Pancreas (tissue), 10 donors: ENCODE measurements at regions not wholly inside any gene's neighbourhood (a gene's known extent, or its start where the extent isn't known, plus 50 kb on each side); places are given as distances from the start of the nearest gene placed in this dataset.
"Not testable (repeated sequence)": the region's sequence is repeated elsewhere in the genome, so short reads cannot be mapped to it uniquely, and the experiment has no call there.

ENCODE experiments used
- ATAC-seq, 4 donors: fragments of 200-7000 bp; cut with Tn5 transposase; one replicate each; pipeline versions ENCODE4 v1.8.0 to v1.9.1; 2020; ENCODE audit warnings: mild to moderate bottlenecking in 4 of 4, moderate library complexity in 4 of 4
- DNase-seq, 6 donors: peaks; one replicate each; pipeline ENCODE4 v3.0.0-alpha.2; 2020
- FAIRE-seq: peaks from 2 replicates; lab custom pipeline; 2012; peaks lifted over from hg19 to GRCh38; lab: Jason Lieb, UNC
- H3K27ac ChIP-seq, 4 donors: fragments of 200-600 bp; sonication (generic); 1 replicate in 3 of 4; 2 replicates in 1 of 4; pipeline versions ENCODE4 v1.5.0 to v1.8.0; 2020
- H3K27me3 ChIP-seq, 4 donors: fragments of 200-600 bp; one replicate each; pipeline ENCODE4 v1.8.0; 2021
- H3K36me3 ChIP-seq, 3 donors: fragments of 200-600 bp; sonication (generic) in 1 of 3; one replicate each; pipeline versions ENCODE4 v1.5.0 to v1.8.0; 2020 to 2021
- H3K4me1 ChIP-seq, 3 donors: fragments of 200-600 bp; one replicate each; pipeline ENCODE4 v1.8.0; 2021
- H3K4me3 ChIP-seq, 4 donors: fragments of 200-600 bp; sonication (generic) in 2 of 4; one replicate each; pipeline versions ENCODE4 v1.5.0 to v1.8.0; 2020 to 2021
- H3K9me3 ChIP-seq, 4 donors: fragments of 200-600 bp; one replicate each; pipeline ENCODE4 v1.8.0; 2021
- WGBS, 2 donors: extraction: QIAGEN DNeasy Blood & Tissue Kit; methylation state at CpG; one replicate each; pipeline ENCODE4 v1.1.7; 2013; 5-methylcytosine and 5-hydroxymethylcytosine counted together
- intact Hi-C, 3 donors: fragments of 100-400 bp; cut with DNase I; formaldehyde crosslinking; loops; one replicate each; pipeline versions ENCODE4 v1.11.1 to v1.14.2; 2022
- TF ChIP-seq, protein P1 (sequence below), 4 donors: fragments of 200-600 bp; sonication (generic) in 3 of 4; IDR thresholded peaks; one replicate each; pipeline versions ENCODE4 v1.5.0 to v1.8.0; 2021; ENCODE audit warnings: antibody characterized with exemption in 4 of 4
- donor health status: healthy with polysubstance abuse.
- donor health status: DM: no; HTN: no; CAD: no; lungs with moderate emphysema.
- donor health status: DM: no; HTN: no; CAD: no.
- donor health status: control.
- donor health status: control.
- donor health status: Bipolar disorder and iron deficiency.
- donor health status: DM: yes; HTN: yes; CAD: no.
- donor health status: DM: no; HTN: no; CAD: no.
- donor health status: DM: no; HTN: no; CAD: no.
- donor health status: DM: yes; HTN: yes; CAD: no.

- intact Hi-C loops, result no loop called here
- WGBS, 2 donors, result 95 to 97% methylated on average over 4 of the region's 4 CpGs
- ATAC-seq (no peak), DNase-seq (no peak), FAIRE-seq (no peak)
- H3K9me3 ChIP-seq, result no peaks in the 10 kb centered on the region
- no peak overlapping the region for H3K4me3 ChIP-seq
- no peak overlapping the region for H3K27ac ChIP-seq
- TF ChIP-seq, protein P1, sequence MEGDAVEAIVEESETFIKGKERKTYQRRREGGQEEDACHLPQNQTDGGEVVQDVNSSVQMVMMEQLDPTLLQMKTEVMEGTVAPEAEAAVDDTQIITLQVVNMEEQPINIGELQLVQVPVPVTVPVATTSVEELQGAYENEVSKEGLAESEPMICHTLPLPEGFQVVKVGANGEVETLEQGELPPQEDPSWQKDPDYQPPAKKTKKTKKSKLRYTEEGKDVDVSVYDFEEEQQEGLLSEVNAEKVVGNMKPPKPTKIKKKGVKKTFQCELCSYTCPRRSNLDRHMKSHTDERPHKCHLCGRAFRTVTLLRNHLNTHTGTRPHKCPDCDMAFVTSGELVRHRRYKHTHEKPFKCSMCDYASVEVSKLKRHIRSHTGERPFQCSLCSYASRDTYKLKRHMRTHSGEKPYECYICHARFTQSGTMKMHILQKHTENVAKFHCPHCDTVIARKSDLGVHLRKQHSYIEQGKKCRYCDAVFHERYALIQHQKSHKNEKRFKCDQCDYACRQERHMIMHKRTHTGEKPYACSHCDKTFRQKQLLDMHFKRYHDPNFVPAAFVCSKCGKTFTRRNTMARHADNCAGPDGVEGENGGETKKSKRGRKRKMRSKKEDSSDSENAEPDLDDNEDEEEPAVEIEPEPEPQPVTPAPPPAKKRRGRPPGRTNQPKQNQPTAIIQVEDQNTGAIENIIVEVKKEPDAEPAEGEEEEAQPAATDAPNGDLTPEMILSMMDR (IDR thresholded peaks at IDR 0.05), result no peak
- H3K4me1 ChIP-seq, result peaks cover 0 to 30% (median 13%) of the 10 kb centered on the region in 3 donors
- no peaks in the 10 kb centered on the region for H3K27me3 ChIP-seq
- peaks cover 0 to 31% (median 4%) of the 10 kb centered on the region in 3 donors for H3K36me3 ChIP-seq
Measured at GRCh38 chr1:184821658-184822057, 67.0 kb upstream of the EDEM3 start.

DNA sequence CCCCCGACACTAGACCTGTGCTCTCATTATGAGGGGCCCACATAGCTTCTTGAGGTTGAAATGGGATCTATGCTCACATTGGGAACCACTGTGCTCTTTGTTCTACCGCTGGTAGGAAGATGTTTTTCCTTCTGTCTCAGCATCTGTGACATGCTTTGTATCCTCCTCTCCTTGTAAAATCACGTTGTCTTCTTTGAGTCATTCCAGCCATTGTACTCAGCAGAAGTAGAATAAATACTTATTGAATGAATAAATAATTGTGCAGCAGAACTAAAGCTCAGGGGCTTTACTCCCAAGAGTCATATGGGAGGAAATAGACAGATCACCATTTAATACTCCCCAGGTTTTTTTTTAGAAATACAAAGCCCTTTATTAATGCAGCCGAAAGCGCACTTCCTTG, 66.3 kb upstream of the EDEM3 start:
- peaks cover 0 to 31% (median 4%) of the 10 kb centered on the region in 3 donors for H3K36me3 ChIP-seq
- 90 to 92% methylated on average over 5 of the region's 5 CpGs for WGBS, 2 donors

DNA sequence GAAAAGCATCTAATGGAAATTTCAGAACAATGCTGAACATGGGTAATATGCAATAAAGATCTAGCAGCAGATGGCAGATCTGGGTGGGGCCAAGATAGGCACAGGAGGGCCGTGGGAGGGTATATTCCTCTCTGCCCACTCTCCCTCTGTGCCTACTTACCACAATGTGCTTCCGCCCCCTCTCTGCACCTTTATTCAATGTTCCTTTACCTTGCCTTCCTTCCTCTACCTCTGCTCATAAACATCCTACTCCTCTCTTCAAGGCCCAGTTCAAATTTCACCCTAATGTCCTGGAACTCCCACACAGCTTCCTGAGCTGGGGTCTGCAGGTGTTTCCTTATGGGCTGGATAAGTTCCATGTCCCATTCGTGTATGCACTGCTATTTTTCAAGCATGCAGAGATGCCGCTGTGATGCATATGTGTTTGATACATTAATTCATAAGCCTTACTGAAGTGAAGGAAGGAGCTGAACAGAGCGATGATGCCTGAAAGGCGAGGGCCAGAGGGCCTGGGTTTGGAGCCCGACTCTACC, 65.6 kb upstream of the EDEM3 start:
- no peak for DNase-seq
- Histone ChIP-seq H3K4me1 (peaks cover 0 to 17% (median 11%) of the 10 kb centered on the region in 3 donors), H3K27me3 (no peaks in the 10 kb centered on the region), H3K4me3 (no peak overlapping the region), H3K27ac (no peak overlapping the region), H3K9me3 (no peaks in the 10 kb centered on the region), H3K36me3 (peaks cover 0 to 31% (median 4%) of the 10 kb centered on the region in 3 donors)
- TF ChIP-seq, protein P1 (IDR thresholded peaks at IDR 0.05), result no peak
- intact Hi-C loops, result no loop called here
- 91 to 95% methylated on average over 7 of the region's 7 CpGs for WGBS, 2 donors
- FAIRE-seq, result no peak
- ATAC-seq, result no peak

More for the DNA sequence above, 66.3 kb upstream of the EDEM3 start:
- intact Hi-C loops, result no loop called here
- H3K27me3 ChIP-seq, result no peaks in the 10 kb centered on the region
- FAIRE-seq (no peak), ATAC-seq (no peak), DNase-seq (no peak)
- H3K9me3 ChIP-seq, result no peaks in the 10 kb centered on the region
- no peak overlapping the region for H3K4me3 ChIP-seq
- no peak overlapping the region for H3K27ac ChIP-seq
- peaks cover 0 to 24% (median 13%) of the 10 kb centered on the region in 3 donors for H3K4me1 ChIP-seq
- TF ChIP-seq, protein P1 (IDR thresholded peaks at IDR 0.05), result no peak

DNA sequence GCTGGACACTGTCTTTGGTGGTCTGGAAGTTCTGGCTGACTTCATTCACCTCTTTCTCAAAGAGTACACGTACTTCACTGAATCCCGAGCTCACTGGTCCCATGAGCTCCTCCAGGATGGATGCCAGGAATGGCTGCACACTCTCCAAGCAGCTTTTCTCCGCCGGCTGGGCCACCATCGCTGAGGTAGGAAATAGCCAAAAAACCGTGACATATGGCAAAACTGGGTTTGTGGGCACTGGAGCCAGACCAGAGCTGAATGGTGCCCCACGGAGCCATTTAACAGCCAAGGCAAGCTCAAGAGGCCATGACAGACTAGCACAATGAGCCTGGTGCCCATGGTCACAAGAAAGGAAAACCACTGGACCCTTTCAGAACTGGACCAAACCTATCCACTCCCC, 64.0 kb upstream of the EDEM3 start:
- WGBS, 2 donors, result 97 to 99% methylated on average over 7 of the region's 7 CpGs
- DNase-seq, result no peak
- H3K27ac ChIP-seq, result no peak overlapping the region
- peaks cover 0 to 31% (median 4%) of the 10 kb centered on the region in 3 donors for H3K36me3 ChIP-seq
- peaks cover 0 to under 1% (median 0%) of the 10 kb centered on the region in 3 donors for H3K4me1 ChIP-seq
- TF ChIP-seq, protein P1 (IDR thresholded peaks at IDR 0.05), result no peak
- no peaks in the 10 kb centered on the region for H3K27me3 ChIP-seq
- H3K4me3 ChIP-seq, result no peak overlapping the region
- H3K9me3 ChIP-seq, result no peaks in the 10 kb centered on the region
- intact Hi-C loops, result no loop called here
- no peak for FAIRE-seq
- no peak for ATAC-seq

- ATAC-seq, FAIRE-seq, intact Hi-C loops, H3K4me1 ChIP-seq, DNase-seq, H3K4me3 ChIP-seq, H3K9me3 ChIP-seq, H3K27ac ChIP-seq, H3K27me3 ChIP-seq: not testable (repeated sequence)
- 98% methylated on average over 1 to 2 of the region's 2 CpGs for WGBS, 2 donors
- H3K36me3 ChIP-seq, result peaks cover 0 to 18% (median 4%) of the 10 kb centered on the region in 3 donors
Measured at GRCh38 chr1:184817003-184817402, 62.3 kb upstream of the EDEM3 start.
